ENCODE measurements at regions not wholly inside any gene's neighbourhood (a gene's known extent, or its start where the extent isn't known, plus 50 kb on each side); places are given as distances from the start of the nearest gene placed in this dataset.
A peak's percentile ranks its signal among the peaks of the same experiment; 100 is the strongest.
"Not testable (repeated sequence)": the region's sequence is repeated elsewhere in the genome, so short reads cannot be mapped to it uniquely, and the experiment has no call there.

GRCh38 chr6:101113468-101114260, 232.5 kb upstream of the ASCC3 start:
- DNase-seq: no peak
- Histone ChIP-seq H3K27me3 (ENCODE audit: control insufficient read depth, insufficient read depth, low read length) (no peaks in the 10 kb centered on the region), H3K36me3 (replicated peaks; ENCODE audit: control insufficient read depth, insufficient read depth, low read length) (no peaks in the 10 kb centered on the region), H3K4me3 (ENCODE audit: insufficient read depth, low read depth, low read length) (no peak overlapping the region)

- no peak overlapping the region for H3K4me3 ChIP-seq (ENCODE audit: insufficient read depth, low read depth, low read length)
- no peaks in the 10 kb centered on the region for H3K27me3 ChIP-seq (ENCODE audit: control insufficient read depth, insufficient read depth, low read length)
- H3K36me3 ChIP-seq (replicated peaks; ENCODE audit: control insufficient read depth, insufficient read depth, low read length): no peaks in the 10 kb centered on the region
- DNase-seq: peak; percentile 7
These were observed 233.6 kb upstream of the ASCC3 start for GRCh38 chr6:101114703-101115102.

- no peak for DNase-seq
- Histone ChIP-seq H3K4me3 (ENCODE audit: insufficient read depth, low read depth, low read length) (no peak overlapping the region), H3K27me3 (ENCODE audit: control insufficient read depth, insufficient read depth, low read length) (no peaks in the 10 kb centered on the region), H3K36me3 (replicated peaks; ENCODE audit: control insufficient read depth, insufficient read depth, low read length) (no peaks in the 10 kb centered on the region)
These were observed 235.2 kb upstream of the ASCC3 start for GRCh38 chr6:101116337-101116736.

- Histone ChIP-seq H3K4me3 (ENCODE audit: insufficient read depth, low read depth, low read length) (no peak overlapping the region), H3K36me3 (replicated peaks; ENCODE audit: control insufficient read depth, insufficient read depth, low read length) (no peaks in the 10 kb centered on the region), H3K27me3 (ENCODE audit: control insufficient read depth, insufficient read depth, low read length) (no peaks in the 10 kb centered on the region)
- peak; percentile 10 for DNase-seq
These were observed 236.4 kb upstream of the ASCC3 start for GRCh38 chr6:101117393-101118135.

- no peaks in the 10 kb centered on the region for H3K27me3 ChIP-seq (ENCODE audit: control insufficient read depth, insufficient read depth, low read length)
- DNase-seq: no peak
- H3K4me3 ChIP-seq (ENCODE audit: insufficient read depth, low read depth, low read length): no peak overlapping the region
- no peaks in the 10 kb centered on the region for H3K36me3 ChIP-seq (replicated peaks; ENCODE audit: control insufficient read depth, insufficient read depth, low read length)
These were observed 236.9 kb upstream of the ASCC3 start for GRCh38 chr6:101118136-101118396.

- no peaks in the 10 kb centered on the region for H3K36me3 ChIP-seq (replicated peaks; ENCODE audit: control insufficient read depth, insufficient read depth, low read length)
- DNase-seq: no peak
- H3K27me3 ChIP-seq (ENCODE audit: control insufficient read depth, insufficient read depth, low read length): no peaks in the 10 kb centered on the region
- H3K4me3 ChIP-seq (ENCODE audit: insufficient read depth, low read depth, low read length): no peak overlapping the region
These were observed 239.6 kb upstream of the ASCC3 start for GRCh38 chr6:101120747-101121146.

GRCh38 chr6:101125380-101125971, 244.3 kb upstream of the ASCC3 start:
- no peaks in the 10 kb centered on the region for H3K36me3 ChIP-seq (replicated peaks; ENCODE audit: control insufficient read depth, insufficient read depth, low read length)
- H3K4me3 ChIP-seq (ENCODE audit: insufficient read depth, low read depth, low read length): no peak overlapping the region
- H3K27me3 ChIP-seq (ENCODE audit: control insufficient read depth, insufficient read depth, low read length): no peaks in the 10 kb centered on the region
- DNase-seq: no peak

GRCh38 chr6:101126501-101126900, 245.4 kb upstream of the ASCC3 start:
- Histone ChIP-seq H3K4me3 (ENCODE audit: insufficient read depth, low read depth, low read length) (no peak overlapping the region), H3K27me3 (ENCODE audit: control insufficient read depth, insufficient read depth, low read length) (no peaks in the 10 kb centered on the region), H3K36me3 (replicated peaks; ENCODE audit: control insufficient read depth, insufficient read depth, low read length) (no peaks in the 10 kb centered on the region)
- no peak for DNase-seq

- Histone ChIP-seq H3K36me3 (replicated peaks; ENCODE audit: control insufficient read depth, insufficient read depth, low read length) (no peaks in the 10 kb centered on the region), H3K27me3 (ENCODE audit: control insufficient read depth, insufficient read depth, low read length) (no peaks in the 10 kb centered on the region), H3K4me3 (ENCODE audit: insufficient read depth, low read depth, low read length) (no peak overlapping the region)
- no peak for DNase-seq
These were observed 248.7 kb upstream of the ASCC3 start for GRCh38 chr6:101129851-101130250.

- Histone ChIP-seq H3K36me3 (replicated peaks; ENCODE audit: control insufficient read depth, insufficient read depth, low read length) (no peaks in the 10 kb centered on the region), H3K27me3 (ENCODE audit: control insufficient read depth, insufficient read depth, low read length) (no peaks in the 10 kb centered on the region), H3K4me3 (ENCODE audit: insufficient read depth, low read depth, low read length) (no peak overlapping the region)
- no peak for DNase-seq
These were observed 247.1 kb upstream of the GRIK2 start for GRCh38 chr6:101146389-101146788.

- Histone ChIP-seq H3K4me3 (ENCODE audit: insufficient read depth, low read depth, low read length) (no peak overlapping the region), H3K36me3 (replicated peaks; ENCODE audit: control insufficient read depth, insufficient read depth, low read length) (no peaks in the 10 kb centered on the region), H3K27me3 (ENCODE audit: control insufficient read depth, insufficient read depth, low read length) (no peaks in the 10 kb centered on the region)
- DNase-seq: peak; percentile 44
These were observed 243.3 kb upstream of the GRIK2 start for GRCh38 chr6:101150226-101150625.

GRCh38 chr6:101157638-101158037, 235.9 kb upstream of the GRIK2 start:
- H3K36me3 ChIP-seq (replicated peaks; ENCODE audit: control insufficient read depth, insufficient read depth, low read length); H3K4me3 ChIP-seq (ENCODE audit: insufficient read depth, low read depth, low read length); H3K27me3 ChIP-seq (ENCODE audit: control insufficient read depth, insufficient read depth, low read length); DNase-seq: not testable (repeated sequence)

- peak; percentile 13 for DNase-seq
- Histone ChIP-seq H3K27me3 (ENCODE audit: control insufficient read depth, insufficient read depth, low read length) (no peaks in the 10 kb centered on the region), H3K4me3 (ENCODE audit: insufficient read depth, low read depth, low read length) (no peak overlapping the region), H3K36me3 (replicated peaks; ENCODE audit: control insufficient read depth, insufficient read depth, low read length) (no peaks in the 10 kb centered on the region)
These were observed 229.9 kb upstream of the GRIK2 start for GRCh38 chr6:101163611-101164010.

GRCh38 chr6:101167638-101168037, 225.9 kb upstream of the GRIK2 start:
- no peaks in the 10 kb centered on the region for H3K36me3 ChIP-seq (replicated peaks; ENCODE audit: control insufficient read depth, insufficient read depth, low read length)
- no peak for DNase-seq

GRCh38 chr6:101171049-101171448, 222.5 kb upstream of the GRIK2 start:
- H3K36me3 ChIP-seq (replicated peaks; ENCODE audit: control insufficient read depth, insufficient read depth, low read length); DNase-seq; H3K4me3 ChIP-seq (ENCODE audit: insufficient read depth, low read depth, low read length); H3K27me3 ChIP-seq (ENCODE audit: control insufficient read depth, insufficient read depth, low read length): not testable (repeated sequence)

More at GRCh38 chr6:101167638-101168037, 225.9 kb upstream of the GRIK2 start:
- H3K4me3 ChIP-seq (ENCODE audit: insufficient read depth, low read depth, low read length): no peak overlapping the region
- no peaks in the 10 kb centered on the region for H3K27me3 ChIP-seq (ENCODE audit: control insufficient read depth, insufficient read depth, low read length)
